Bone marrow (tissue), 2 donors: ENCODE measurements at regions not wholly inside any gene's neighbourhood (a gene's known extent, or its start where the extent isn't known, plus 50 kb on each side); places are given as distances from the start of the nearest gene placed in this dataset.

Experiments
- DNase-seq, 2 donors: peaks; one replicate each; lab custom pipeline; 2025; lab: John Stamatoyannopoulos, UW

DNA sequence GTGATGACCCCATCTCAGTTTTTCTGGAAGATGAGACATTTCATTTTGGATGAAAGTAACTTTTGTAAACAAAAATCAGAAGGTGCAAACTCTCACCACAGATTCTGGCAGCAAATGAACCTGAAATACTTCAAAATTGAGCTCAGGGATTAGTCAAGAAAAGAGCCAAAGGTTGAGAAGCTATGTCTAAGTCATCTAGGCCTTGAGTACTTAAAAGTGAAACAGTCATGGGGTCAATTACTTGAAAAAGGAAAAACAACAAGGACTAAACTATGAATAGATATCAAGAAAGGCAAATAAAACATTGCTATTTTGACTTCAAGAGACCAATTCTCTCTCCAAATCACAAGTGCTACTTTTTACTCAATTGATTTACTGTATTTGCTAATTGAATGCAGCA, 285.1 kb downstream of the RBM43 start:
- no peak for DNase-seq

DNA sequence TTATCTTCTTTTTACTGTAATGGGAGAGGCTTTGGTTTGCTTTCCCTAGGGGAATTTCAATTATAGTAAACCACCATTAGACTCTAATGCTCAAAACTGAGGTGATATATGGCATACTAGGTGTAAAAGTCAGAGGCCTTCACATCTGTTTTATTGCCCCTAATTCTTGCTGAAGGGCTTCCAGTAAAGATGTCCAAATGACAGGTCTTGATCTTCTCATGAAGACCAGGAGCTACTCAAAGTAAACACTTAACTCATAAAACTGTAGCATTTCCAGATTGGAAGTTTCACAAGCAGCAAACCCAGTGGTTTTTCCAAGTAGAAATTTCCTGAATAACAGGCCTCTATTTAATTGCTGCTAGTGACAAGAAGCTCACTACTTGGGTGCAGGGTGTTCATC, 286.8 kb downstream of the RBM43 start:
- DNase-seq = no peak

DNA sequence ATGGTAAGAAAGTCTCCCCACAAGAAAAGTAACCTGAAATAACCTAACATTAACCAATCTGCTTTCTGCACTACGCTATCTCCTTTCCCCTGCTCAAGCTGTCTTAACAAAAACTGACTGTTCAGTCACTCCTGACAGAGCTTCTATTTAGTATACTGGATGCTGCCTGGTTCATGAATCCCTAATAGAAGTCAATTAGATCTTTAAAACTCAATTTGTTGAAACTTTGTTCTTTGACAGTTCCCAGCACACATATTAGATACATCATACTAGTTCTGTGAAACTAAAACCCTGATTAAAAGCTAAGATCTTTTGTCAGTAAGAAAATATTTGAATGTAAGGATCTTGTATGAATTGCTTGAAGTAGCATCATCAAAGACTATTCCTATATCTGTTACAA, 287.4 kb downstream of the RBM43 start:
- DNase-seq = no peak

DNA sequence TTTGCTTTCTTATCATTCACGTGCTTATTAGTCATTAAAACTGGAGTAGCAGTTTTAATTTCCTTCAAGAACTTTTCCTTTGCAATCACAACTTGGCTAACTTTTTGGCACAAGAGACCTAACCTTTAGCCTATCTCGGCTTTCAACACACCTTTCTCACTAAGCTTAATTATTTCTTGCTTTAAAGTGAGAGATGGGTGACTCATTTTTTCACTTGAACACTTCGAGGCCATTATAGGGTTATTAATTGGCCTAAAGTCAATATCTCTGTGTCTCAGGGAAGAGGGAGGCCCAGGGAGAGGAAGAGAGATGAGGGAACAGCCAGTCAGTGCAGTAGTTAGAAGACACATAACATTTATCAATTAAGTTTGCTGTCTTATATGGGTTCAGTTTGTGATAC, 289.8 kb downstream of the RBM43 start:
- DNase-seq = no peak

DNA sequence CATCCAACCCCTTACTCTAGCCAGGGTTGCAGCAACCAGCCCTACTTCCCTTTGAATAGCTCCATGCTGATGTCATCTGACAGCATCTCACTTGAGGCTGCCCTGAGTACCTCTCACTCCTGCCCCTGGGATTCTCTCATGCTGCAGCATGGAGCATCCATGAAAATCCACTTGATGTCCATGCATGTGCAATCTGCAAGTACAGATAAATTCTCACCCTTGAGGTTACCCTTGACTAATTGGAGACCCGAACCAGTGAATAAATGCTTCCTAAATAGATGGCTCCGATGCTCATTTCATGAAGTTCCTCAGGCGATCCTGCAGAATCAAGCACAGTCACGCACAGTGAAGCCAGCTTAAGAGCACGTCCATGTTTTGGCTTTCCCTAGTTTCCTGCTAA, 298.3 kb downstream of the RBM43 start:
- DNase-seq = no peak

DNA sequence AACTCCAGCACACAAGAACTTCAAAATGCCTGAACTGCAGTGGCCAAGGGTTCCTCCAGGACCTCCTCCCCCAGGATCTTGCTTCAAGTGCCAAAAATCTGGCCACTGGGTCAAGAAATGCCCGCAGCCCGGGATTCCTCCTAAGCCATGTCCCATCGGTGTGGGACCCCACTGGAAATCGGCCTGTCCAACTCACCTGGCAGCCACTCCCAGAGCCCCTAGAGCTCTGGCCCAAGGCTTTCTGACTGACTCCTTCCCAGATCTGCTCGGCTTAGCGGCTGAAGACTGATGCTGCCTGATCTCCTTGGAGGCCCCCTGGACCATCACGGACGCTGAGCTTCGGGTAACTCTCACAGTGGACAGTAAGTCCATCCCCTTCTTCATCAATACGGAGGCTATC, 306.4 kb downstream of the RBM43 start:
- DNase-seq = no peak

DNA sequence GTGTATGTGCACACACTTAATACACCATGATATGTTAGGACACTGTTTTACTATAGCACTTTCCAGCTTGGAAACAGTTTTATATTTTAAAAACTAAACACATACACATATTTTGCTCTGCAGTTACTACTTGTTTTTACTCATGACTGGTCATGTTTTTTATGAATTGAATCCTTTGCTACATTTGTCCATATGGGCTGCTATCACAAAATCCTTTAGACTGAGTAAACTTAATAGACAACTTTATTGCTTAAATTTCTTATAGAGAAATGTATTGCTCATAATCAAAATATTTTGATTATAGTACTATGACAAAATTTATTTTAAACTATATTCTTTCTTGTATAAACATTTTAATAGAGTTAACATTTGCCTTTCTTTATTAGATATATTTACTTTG, 314.8 kb downstream of the RBM43 start:
- DNase-seq = no peak

DNA sequence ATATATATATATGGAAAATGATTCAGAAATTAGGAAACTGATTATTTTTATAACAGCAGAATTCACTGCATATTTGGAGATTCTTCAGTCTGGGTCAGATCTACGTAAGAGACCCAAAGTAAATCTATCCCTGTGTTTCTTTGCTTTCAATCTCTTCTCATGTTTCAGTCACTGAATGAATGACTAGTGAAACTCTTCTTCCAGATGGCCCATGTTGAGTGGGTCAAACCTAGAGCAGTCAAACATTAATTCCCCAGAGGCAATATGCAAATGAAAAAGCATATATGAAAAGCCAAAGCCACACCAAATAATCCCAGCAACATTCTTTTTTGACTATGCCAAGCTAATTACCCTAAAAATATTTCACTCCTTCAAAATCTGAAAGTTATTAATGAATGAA, 317.3 kb downstream of the RBM43 start:
- DNase-seq = no peak

DNA sequence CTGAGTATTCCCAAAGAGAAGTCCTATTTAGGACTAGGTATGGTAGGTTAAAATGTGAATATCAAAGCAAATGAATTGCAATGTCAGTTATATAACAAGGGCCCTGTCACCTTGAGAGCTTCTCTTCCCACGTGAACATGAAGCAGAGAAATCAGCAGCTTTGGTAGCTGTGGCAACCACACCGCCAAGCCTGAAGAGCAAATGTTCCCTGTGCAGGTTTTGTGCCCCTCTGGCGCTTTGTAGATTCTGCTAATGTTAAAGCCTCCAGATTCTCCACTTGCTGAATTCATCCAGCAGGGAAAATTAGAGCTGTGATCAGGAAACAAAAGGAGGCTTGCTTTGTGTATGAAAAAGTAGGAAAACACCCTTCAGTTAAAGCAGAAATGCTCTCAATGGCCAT, 322.6 kb downstream of the RBM43 start:
- no peak for DNase-seq

DNA sequence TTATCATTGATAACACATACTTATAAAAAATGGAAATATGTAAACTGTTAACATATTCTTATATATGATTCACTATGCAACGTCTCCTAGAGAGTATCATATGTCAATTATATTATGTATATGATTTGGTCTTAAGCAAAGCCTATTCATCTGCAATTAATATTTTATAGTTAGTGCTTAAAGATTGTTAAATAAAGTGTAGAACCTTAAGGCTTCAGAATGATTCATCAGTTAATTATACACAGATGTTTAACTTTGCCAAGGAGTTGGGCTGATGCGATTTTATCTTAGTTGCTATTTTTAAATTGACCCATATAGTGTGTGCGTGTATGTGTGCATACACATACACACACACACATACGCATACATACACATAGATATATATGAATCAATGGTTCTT, 323.1 kb downstream of the RBM43 start:
- DNase-seq = no peak

DNA sequence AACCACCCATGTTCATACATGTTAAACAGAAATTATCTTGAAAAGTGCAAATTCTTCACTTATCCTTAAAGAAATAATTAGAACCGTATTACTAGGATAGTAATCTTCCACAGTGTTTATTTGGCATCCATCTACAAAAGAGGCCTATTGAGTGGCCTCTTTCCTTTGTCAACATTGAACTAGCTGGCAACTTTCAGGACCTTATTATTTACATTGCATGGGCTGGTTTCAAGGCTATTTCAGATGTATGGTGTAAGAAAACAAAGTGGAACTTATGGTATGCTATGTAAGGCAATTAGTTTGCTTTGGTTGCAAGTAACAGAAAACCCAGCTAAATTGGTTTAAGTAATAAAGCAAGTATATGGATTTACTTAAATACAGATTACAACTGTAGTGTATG, 324.6 kb downstream of the RBM43 start:
- no peak for DNase-seq

DNA sequence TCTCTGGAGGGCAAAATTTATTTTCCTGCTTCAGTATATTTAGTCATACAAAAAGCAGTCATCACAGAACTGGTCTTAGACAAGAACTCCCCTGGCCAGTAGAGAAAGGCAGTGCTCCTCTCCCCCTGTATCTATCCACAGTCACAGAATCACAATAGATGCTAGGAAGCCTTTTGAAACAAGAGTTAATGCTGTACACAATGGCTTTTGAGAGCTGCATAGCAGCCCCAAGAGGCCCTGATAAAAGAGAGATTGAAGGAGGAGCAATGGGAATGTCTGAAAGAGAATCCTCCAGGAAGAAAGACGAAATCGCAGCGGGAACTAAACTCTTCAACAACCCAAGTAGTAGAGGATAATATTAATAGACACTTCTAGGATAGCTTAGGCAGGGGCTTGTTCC, 330.2 kb downstream of the RBM43 start:
- DNase-seq = no peak

DNA sequence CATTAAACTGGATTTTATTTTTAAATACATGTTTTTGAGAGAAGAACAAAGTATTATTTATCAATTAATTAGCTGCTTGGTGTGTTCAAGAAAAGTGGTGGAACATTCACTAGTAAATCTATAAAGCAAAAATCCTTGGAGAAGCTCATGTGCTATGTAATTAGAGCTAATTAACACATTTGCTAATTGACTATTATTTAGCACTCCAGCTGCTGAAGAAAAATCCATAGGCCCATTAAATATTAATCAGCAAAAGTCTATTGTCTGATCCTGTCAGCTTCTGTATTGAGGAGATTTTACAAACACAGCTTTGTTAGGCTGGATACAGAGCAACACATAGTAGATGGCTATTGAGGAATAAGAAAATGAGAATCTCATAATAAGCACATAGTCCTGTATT, 336.1 kb downstream of the RBM43 start:
- DNase-seq = no peak

DNA sequence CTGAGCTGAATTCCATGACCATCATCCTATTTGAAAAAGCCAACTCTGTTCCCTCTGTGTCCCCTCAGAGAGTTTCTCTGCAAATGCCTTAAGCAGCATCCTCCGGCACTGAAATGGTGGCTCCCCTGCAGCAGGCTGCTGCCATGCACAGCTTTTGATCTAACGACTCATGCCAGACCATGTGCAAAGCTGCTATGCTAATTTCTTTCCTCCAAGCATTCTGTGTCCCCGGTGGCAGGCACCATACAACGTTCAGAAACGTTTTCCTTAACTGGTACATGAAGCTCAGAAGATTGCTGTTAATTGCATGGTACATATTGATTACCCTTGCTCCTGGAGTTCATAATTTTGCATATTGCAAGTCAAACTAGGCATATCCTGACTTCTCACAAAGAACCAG, 336.8 kb downstream of the RBM43 start:
- DNase-seq = no peak

DNA sequence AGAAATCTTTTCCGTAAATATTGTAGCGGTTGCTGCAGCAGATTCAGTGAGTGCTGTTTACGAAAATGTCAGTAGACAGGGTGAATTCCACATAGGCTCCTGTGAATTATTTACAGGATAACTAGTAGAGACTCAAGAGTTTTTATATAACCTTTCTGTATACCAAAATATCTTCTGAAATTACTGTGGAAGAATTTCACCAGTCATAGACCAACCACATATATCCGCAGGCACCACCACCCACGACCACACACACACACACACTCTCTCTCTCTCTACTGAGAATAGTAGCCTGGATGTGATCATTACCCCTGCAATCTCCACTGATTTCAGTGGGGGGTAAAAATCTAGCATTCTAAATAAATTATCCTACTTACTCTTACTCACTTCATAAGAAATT, 341.8 kb downstream of the RBM43 start:
- DNase-seq = no peak

DNA sequence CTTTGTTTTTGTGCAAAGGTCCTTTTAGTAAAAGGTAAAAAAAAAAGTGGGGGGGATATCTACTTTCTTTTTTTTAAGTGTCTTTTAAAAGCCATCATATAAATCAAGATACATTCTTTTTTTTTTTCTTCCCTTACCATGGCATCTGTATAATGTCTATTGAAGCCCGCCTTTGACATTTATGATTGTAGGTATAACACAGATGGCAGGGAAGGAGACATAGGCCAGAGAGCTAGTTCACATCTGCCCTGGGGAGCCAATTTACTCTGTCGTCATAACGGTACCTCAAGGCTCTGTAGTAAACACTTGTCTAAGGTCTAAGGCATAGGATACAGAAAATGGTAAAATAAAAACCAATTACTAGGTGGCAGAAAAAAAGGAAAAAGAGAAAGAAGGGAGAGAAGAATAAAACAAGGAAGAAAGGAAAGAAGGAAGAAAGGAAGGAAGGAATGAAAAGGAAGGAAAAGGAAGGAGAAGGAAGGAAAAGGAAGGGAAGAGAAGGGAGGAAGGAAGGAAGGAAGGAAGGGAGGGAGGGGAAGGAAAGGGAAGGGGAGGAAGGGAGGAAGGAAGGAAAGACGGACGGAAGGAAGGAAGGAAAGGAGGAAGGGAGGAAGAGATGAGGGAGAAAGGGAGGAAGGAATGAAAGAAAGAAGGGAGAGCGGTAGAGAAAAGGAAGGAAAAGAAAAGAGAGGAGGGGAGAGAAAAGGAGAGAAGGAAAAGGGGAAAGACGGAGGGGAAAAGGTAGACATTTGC, 343.5 kb downstream of the RBM43 start:
- DNase-seq = no peak

DNA sequence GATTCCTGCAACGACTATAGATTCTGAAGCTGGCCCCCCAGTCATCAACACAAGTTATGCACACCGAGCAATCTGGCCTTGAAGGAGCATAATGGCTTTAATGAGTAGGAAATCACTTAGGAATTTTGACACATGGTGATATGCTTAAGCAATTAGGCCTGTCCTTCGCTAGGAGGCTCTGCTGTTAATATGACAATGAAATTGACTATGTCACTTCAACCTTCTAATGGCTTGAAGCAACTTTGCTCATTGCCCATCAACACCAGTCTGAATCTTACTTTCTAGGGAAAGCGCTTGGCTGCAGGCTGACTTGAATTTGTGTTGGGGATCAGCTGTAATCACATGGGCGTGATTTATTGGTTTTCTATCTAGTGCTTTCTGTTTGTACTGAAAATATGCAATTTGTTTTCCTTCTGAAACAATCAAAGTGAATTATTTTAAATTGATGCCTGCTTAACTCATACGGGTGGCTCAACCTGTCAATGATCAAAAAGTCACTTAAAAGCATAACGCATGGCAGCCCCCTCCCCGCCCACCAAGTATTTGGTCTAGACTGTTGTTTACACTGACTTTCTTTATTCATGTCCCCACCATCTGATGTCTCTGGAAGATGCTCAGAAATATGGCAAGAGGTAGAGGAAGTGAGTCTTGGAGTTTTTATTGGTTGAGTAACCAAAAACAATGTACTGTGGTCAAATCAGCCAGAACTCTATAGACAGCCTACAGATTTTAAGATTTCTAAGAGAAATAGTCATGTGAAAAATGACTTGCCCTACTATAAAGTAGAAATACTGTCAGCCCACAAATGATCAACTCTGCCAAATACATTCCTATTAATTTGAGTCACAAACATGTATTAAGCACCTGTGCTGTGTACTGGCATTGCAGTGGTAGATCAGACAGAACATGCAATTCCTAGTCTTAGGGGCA, 344.9 kb downstream of the RBM43 start:
- no peak for DNase-seq

DNA sequence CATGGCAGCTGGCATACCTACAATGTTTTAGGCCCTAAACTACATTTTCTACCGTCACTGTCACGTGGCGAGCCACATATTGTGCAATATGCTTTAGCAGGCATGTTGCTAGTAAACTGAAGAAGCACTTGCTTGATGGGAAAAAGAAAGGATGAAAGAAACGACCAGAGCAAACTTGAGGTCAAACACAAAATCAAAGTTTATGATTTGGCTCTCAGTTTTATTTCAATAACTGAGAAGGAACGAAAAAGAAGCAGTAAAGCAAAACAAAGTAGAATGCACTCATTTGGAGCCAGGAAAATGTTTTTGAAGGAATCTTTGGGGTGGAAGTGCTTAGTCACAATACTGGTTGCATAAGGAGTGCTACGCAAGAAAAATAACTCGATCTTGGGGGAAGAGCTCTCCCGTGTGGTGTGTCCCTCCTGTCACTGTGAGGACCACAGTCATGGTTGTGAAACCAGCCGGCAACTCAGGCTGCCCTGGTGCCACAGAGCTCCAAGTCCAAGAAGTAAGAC, 349.8 kb downstream of the RBM43 start:
- DNase-seq = no peak

DNA sequence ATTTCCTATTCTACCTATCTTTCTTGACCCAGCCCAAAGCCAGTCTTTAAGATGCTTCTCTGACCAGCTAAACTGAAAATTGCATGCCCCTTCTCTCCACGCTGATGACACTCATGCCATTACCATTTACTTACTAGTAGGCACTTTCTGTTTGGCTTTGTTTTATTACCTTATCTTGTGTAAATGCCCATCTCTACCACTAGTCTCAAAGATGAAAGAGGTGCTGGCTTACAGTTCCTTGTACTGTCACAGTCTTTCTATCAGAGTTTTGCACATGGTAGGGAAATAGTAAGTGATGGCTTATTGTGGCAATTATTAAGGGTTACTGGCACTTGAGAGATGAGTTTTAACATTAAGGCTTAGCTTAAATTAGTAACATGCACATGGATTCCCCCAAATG, 352.1 kb downstream of the RBM43 start:
- DNase-seq = no peak

DNA sequence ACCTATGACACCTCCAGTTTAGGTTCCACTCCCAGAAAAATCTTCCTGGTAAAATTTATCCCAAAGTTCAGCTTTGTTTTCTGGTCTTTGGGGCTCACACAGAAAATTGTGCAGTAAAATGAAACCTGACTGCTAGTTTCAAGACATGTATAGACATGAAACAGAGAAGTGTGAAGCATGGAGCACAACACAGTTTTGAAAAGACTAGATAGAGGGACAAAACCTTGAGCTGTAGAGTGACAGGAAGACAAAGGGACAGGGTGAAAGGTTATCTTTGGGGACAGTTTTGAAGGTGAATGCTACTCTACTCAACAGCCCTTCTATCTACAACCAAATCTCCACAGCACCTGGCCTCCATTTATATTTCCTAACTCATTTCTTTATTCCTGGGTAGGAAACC, 352.6 kb downstream of the RBM43 start:
- no peak for DNase-seq

DNA sequence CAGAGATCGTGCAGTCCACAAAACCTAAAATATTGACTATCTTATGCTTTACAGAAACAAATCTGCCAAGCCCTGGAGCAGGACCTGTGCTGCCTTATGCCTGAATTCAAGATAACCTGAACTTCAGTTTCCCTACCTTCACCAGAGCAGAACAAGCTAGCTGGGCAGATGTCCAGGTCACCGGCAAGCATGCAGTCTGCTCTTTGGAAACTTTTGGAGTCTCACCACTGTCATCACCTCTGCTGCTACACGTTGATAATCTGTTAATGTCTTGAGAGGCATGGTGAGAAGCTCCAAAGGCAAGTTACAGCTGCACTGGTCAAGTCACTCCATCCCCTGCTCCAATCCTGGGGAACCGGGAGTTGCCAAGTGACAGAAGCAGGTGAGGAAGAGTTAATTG, 354.2 kb downstream of the RBM43 start:
- no peak for DNase-seq

DNA sequence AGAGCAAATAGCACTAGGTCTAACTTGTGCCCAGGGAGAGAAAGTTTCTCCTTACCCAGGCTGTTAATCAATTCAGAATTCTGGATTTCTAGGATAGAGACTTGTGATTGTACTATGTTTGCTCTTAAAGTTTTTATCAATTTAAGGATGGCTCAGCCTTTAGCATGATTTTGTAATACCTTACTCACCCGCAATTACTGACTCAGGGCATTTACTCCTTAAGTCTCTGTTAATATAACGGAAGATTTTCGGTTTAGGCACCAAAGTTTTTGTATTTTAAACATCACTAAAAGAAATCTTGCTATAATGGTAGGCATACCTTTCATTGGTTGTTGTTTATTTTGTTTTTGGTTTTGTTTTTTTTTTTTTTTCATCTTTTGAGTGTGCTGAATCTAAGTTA, 358.2 kb downstream of the RBM43 start:
- no peak for DNase-seq

DNA sequence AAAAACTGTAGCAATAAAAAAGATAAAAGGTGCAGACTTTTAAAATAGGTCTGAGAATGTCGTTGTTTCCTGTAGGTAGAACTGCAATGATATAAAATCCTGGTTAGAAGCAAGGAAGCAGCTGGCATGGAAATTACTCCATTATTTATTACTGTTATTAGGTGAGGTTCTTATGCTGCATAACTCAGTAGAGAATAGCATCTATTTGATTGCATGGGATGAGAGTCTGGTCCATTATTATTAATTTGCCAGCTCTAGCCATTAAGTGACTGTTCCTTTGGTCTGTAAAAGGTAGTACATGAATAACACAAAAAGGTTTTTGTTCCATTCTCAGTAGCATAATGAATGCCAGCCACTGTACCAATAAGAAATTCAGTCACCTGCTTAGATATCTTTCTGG, 358.6 kb downstream of the RBM43 start:
- DNase-seq = no peak
